ENCODE measurements at regions not wholly inside any gene's neighbourhood (a gene's known extent, or its start where the extent isn't known, plus 50 kb on each side); places are given as distances from the start of the nearest gene placed in this dataset.

DNA sequence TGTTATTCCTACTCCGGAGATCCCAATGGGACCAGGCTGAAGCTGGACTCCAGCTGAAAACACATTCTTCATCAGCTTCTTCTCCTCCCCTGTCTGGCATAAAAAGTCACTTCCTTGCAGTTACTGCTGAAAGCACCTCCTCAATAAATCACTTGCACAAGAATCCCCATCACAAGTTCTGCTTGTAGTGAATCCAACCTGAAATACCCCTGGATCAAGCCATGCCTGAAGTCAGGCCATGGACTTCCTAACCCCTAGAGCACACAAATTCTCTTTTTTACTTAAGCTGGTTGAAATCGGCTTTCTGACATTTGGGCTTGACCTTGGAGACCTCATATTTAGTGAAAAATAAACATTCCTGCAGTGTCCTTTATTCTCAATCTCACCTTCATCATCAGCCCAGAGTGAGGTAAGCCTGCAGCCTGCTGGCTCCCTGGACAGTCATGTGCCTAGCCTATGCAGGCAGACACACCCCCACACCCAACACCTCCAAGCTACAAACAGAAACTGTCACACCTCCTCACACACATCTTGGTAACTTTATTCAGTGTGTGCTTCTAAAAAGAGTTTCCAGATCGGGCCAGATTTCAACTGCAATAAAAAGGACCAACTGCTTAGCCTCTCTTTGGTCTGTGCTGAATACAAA lies 51.5 kb upstream of the PTPRT start:
- no peak for DNase-seq

Measured in left kidney (tissue), 1 donor.